ENCODE measurements at regions not wholly inside any gene's neighbourhood (a gene's known extent, or its start where the extent isn't known, plus 50 kb on each side); places are given as distances from the start of the nearest gene placed in this dataset.

GRCh38 chr14:66240105-66240504 lies 246.1 kb upstream of the CCDC196 start:
- TF ChIP-seq CTCF (IDR thresholded peaks at IDR 0.05; ENCODE audit: low read length, missing control alignments): no peak
- no peak overlapping the region for H3K4me3 ChIP-seq (replicated peaks; ENCODE audit: low read depth, low read length)
- peak; percentile 0 for DNase-seq (ENCODE audit: low read depth)

- no peak for TF ChIP-seq CTCF (IDR thresholded peaks at IDR 0.05; ENCODE audit: low read length, missing control alignments)
- no peak overlapping the region for H3K4me3 ChIP-seq (replicated peaks; ENCODE audit: low read depth, low read length)
- no peak for DNase-seq (ENCODE audit: low read depth)
Observed at GRCh38 chr14:66242001-66242400, 244.2 kb upstream of the CCDC196 start.

- no peak overlapping the region for H3K4me3 ChIP-seq (replicated peaks; ENCODE audit: low read depth, low read length)
- no peak for DNase-seq (ENCODE audit: low read depth)
- TF ChIP-seq CTCF (IDR thresholded peaks at IDR 0.05; ENCODE audit: low read length, missing control alignments): no peak
Observed at GRCh38 chr14:66244834-66245233, 241.3 kb upstream of the CCDC196 start.

- no peak overlapping the region for H3K4me3 ChIP-seq (replicated peaks; ENCODE audit: low read depth, low read length)
- DNase-seq (ENCODE audit: low read depth): no peak
- no peak for TF ChIP-seq CTCF (IDR thresholded peaks at IDR 0.05; ENCODE audit: low read length, missing control alignments)
Observed at GRCh38 chr14:66247662-66248193, 238.4 kb upstream of the CCDC196 start.

- DNase-seq (ENCODE audit: low read depth): no peak
- no peak for TF ChIP-seq CTCF (IDR thresholded peaks at IDR 0.05; ENCODE audit: low read length, missing control alignments)
- no peak overlapping the region for H3K4me3 ChIP-seq (replicated peaks; ENCODE audit: low read depth, low read length)
Observed at GRCh38 chr14:66248256-66248655, 237.9 kb upstream of the CCDC196 start.

GRCh38 chr14:66249544-66249943 lies 236.6 kb upstream of the CCDC196 start:
- TF ChIP-seq CTCF (IDR thresholded peaks at IDR 0.05; ENCODE audit: low read length, missing control alignments): no peak
- H3K4me3 ChIP-seq (replicated peaks; ENCODE audit: low read depth, low read length): no peak overlapping the region
- no peak for DNase-seq (ENCODE audit: low read depth)

GRCh38 chr14:66254038-66254437 lies 232.1 kb upstream of the CCDC196 start:
- H3K4me3 ChIP-seq (replicated peaks; ENCODE audit: low read depth, low read length): no peak overlapping the region
- TF ChIP-seq CTCF (IDR thresholded peaks at IDR 0.05; ENCODE audit: low read length, missing control alignments): no peak
- no peak for DNase-seq (ENCODE audit: low read depth)
